Activated CD4-positive, alpha-beta memory T cell treated with anti-CD3 and anti-CD28 coated beads for 36 hours (primary cell): ENCODE measurements at regions not wholly inside any gene's neighbourhood (a gene's known extent, or its start where the extent isn't known, plus 50 kb on each side); places are given as distances from the start of the nearest gene placed in this dataset.

Source experiments
- CTCF ChIA-PET: fragments of 350-600 bp; sonication (Branson Sonifier 250); formaldehyde crosslinking; loops from one replicate; lab custom pipeline; 2021; ENCODE audit warnings: antibody characterized with exemption, inconsistent platforms; lab: Charles Lee
- POLR2A ChIA-PET: fragments of 350-600 bp; sonication (Branson Sonifier 250); formaldehyde crosslinking; loops from one replicate; lab custom pipeline; 2021; ENCODE audit warnings: antibody characterized with exemption; lab: Charles Lee
- DNase-seq: peaks from one replicate; pipeline ENCODE4 v3.0.0-alpha.2; 2020
- H3K27ac Mint-ChIP-seq: one replicate; pipeline ENCODE4 v1.8.0; 2021; ENCODE audit warnings: mixed read lengths
- H3K27me3 Mint-ChIP-seq: one replicate; pipeline ENCODE4 v1.8.0; 2021; ENCODE audit warnings: mixed read lengths
- H3K36me3 Mint-ChIP-seq: one replicate; pipeline ENCODE4 v1.8.0; 2021; ENCODE audit warnings: mixed read lengths
- H3K4me1 Mint-ChIP-seq: one replicate; pipeline ENCODE4 v1.8.0; 2021; ENCODE audit warnings: low read depth, mixed read lengths
- H3K4me3 Mint-ChIP-seq: one replicate; pipeline ENCODE4 v1.8.0; 2021; ENCODE audit warnings: mild to moderate bottlenecking, mixed read lengths
- H3K9me3 Mint-ChIP-seq: one replicate; pipeline ENCODE4 v1.8.0; 2021; ENCODE audit warnings: mixed read lengths
- intact Hi-C: fragments of 100-400 bp; cut with micrococcal nuclease; formaldehyde crosslinking; loops from one replicate; pipeline ENCODE4 v1.15.1; 2023

DNA sequence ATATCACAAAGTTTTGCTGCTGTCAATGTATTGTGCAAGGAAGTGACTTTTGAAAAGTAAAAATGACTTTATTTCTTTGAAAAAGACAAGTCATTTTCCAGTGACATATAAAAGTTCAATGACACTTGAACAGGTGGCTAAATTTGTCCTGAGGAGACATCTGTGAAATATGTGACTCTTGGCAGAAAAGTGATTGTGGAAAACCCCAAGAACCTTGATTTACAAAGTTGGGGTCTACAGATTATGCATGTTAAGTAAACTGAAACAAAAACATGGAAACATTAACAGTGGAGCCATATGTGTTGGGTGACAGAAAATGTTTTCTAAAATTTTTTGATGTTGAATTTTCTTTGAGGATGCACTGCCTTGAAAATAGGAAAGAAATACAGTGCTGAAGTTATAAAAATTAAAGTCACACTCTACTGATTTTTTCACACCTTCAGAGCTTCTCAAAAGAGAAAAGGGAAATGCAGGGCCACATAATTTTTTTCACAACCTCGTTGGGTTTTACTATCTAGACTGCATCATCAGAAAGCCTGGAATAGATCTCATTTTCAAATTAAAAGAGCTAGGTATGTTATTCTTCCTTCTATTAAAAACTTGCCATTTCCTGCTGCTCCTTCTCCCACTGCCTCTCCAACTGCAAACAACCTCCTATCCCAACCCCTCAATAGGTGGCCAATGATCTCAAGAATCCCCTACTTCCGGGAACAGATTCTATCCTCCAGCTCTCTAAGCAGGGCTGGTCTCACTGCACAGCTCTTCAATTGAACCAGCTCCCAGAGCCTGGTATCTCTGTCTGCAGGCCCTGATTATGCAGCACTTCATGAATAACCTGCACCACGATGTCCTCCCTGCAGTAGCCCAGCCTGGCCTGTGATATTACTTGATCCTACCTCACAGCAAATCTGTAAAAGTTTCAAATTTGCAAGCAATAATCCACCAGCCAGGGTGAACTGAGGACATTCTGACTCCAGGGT lies 570.8 kb upstream of the CPEB2 start:
- intact Hi-C loops = no loop called here
- no peaks in the 10 kb centered on the region for H3K4me1 Mint-ChIP-seq
- no peaks in the 10 kb centered on the region for H3K36me3 Mint-ChIP-seq
- ChIA-PET POLR2A (no interaction called here), CTCF (no interaction called here)
- no peak overlapping the region for H3K4me3 Mint-ChIP-seq
- H3K27ac Mint-ChIP-seq = no peak overlapping the region
- DNase-seq = no peak
- H3K27me3 Mint-ChIP-seq = no peaks in the 10 kb centered on the region
- no peaks in the 10 kb centered on the region for H3K9me3 Mint-ChIP-seq

DNA sequence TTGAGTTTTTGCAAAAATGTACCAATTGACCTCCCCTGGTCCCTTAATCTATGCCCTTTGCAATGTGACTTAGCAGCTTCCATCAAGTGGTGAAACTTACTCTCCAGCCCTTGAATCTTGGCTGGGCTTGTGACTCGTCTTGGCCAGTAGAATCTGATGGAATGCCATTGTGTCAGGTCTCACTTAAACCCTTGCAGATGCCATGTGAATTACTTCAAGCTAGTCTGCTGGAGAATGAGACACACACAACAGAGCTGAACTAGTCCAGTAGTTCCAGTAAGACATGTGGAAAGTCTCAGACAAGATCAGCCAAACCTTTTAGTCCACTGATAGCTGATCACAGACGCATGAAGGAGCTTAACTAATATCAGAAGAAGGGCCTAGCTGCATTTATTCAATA lies 567.8 kb upstream of the CPEB2 start:
- ChIA-PET POLR2A (no interaction called here), CTCF (no interaction called here)
- intact Hi-C loops = no loop called here
- Mint-ChIP-seq H3K9me3 (no peaks in the 10 kb centered on the region), H3K27ac (no peak overlapping the region), H3K27me3 (no peaks in the 10 kb centered on the region), H3K4me1 (no peaks in the 10 kb centered on the region), H3K36me3 (no peaks in the 10 kb centered on the region), H3K4me3 (no peak overlapping the region)
- DNase-seq = no peak

DNA sequence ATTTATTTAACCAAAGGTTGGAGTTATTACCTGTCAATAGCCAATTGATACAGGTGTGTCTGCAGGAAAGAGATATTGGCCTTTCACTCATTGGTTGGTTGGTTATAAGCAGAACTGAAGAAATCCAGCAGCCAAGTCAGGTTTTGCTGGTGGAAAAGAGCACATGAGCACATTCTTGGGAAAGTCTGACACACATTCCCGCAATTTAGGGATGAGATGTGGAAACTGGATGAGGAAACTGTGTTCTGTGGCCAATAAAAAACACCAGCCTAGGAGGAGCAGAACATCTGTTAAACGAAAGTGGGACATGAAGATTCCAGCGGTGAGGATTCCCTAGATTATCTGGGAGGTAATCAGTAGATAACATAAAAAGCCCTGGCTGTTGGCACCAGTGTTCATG lies 567.4 kb upstream of the CPEB2 start:
- no peaks in the 10 kb centered on the region for H3K36me3 Mint-ChIP-seq
- no peaks in the 10 kb centered on the region for H3K27me3 Mint-ChIP-seq
- no peak for DNase-seq
- intact Hi-C loops = no loop called here
- H3K4me3 Mint-ChIP-seq = no peak overlapping the region
- CTCF ChIA-PET = no interaction called here
- H3K27ac Mint-ChIP-seq = no peak overlapping the region
- POLR2A ChIA-PET = no interaction called here
- H3K4me1 Mint-ChIP-seq = no peaks in the 10 kb centered on the region
- no peaks in the 10 kb centered on the region for H3K9me3 Mint-ChIP-seq

DNA sequence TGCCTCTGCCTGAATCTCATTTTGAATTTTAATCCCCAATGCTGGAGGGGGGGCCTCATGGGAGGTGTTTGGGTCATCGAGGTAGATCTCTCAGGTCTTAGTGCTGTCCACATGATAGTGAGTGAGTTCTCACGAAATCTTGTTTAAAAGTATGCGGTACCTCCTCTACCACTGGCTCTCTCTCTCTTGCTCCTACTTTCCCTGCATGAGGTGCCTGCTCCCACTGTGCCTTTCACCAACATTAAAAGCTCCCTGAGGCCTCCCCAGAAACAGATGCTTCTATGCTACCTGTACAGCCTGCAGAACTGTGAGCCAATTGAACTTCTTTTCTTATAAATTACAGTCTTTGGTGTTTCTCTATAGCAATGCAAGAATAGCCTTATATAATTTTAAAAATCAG lies 560.7 kb upstream of the CPEB2 start:
- Mint-ChIP-seq H3K27ac (no peak overlapping the region), H3K9me3 (no peaks in the 10 kb centered on the region), H3K4me3 (no peak overlapping the region), H3K27me3 (no peaks in the 10 kb centered on the region), H3K4me1 (no peaks in the 10 kb centered on the region), H3K36me3 (no peaks in the 10 kb centered on the region)
- intact Hi-C loops = no loop called here
- ChIA-PET CTCF (no interaction called here), POLR2A (no interaction called here)
- no peak for DNase-seq

DNA sequence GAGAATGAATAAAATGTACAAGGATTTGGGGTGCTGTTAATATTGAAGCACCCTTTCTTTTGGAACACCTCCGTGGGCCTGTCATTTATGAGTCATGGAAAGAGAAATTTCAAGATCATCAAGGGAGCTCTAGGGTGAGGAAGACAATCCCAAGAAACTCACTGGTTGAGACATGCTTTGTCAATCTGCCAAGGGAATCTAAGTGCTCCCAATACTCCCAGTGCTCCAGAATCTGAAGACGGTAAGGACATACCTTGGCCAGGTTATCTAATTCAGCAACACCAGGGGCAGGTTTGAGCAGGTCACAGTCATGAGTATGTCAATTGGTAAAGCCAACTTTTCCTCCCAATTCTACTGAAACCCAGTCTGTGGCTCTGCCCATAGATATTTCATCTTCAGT lies 556.4 kb upstream of the CPEB2 start:
- Mint-ChIP-seq H3K36me3 (no peaks in the 10 kb centered on the region), H3K4me3 (no peak overlapping the region), H3K4me1 (no peaks in the 10 kb centered on the region), H3K27me3 (no peaks in the 10 kb centered on the region), H3K9me3 (no peaks in the 10 kb centered on the region), H3K27ac (no peak overlapping the region)
- DNase-seq = no peak
- intact Hi-C loops = no loop called here
- ChIA-PET POLR2A (no interaction called here), CTCF (no interaction called here)

DNA sequence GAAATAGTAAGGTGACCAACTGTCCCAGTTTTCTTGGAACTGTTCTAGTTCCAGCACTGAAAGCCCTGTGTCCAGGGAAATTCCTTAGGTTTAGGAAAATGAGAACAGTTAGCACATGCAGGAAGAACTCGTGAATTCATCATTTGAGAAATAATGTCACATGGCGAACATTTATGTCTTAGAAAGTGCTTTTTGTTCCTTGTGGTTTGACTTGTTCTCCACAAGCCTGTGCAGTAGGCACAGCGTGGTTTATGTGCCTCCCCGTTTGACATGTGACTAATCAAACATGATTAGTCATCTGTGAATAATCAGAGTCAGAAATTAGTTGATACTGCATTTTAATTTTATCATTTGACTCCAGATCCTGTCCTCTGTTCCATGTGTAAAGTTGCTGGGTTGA lies 556.0 kb upstream of the CPEB2 start:
- Mint-ChIP-seq H3K27me3 (no peaks in the 10 kb centered on the region), H3K9me3 (no peaks in the 10 kb centered on the region), H3K4me3 (no peak overlapping the region), H3K36me3 (no peaks in the 10 kb centered on the region), H3K27ac (no peak overlapping the region), H3K4me1 (no peaks in the 10 kb centered on the region)
- POLR2A ChIA-PET = no interaction called here
- CTCF ChIA-PET = no interaction called here
- DNase-seq = no peak
- intact Hi-C loops = no loop called here

DNA sequence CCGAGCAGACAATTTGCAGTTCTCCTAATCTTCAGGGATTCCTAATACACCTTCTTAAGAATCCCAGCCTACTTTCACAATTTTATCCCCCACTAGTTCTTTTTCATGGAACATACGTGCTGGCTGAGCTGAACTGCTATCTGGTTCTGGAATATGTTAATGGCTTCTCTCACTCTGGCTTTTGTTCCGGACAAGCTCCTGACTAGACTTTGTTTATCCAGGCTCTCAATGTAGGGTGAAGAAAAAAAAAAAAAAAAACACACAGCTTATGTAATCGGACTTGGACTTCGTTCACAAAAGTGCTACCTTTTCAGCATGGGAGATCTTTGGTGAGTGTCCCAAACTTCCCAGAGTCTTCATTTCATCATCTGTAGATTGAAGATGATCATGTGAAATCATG lies 555.4 kb upstream of the CPEB2 start:
- no peaks in the 10 kb centered on the region for H3K27me3 Mint-ChIP-seq
- POLR2A ChIA-PET = no interaction called here
- H3K36me3 Mint-ChIP-seq = no peaks in the 10 kb centered on the region
- intact Hi-C loops = no loop called here
- DNase-seq = no peak
- H3K27ac Mint-ChIP-seq = no peak overlapping the region
- no peaks in the 10 kb centered on the region for H3K9me3 Mint-ChIP-seq
- H3K4me1 Mint-ChIP-seq = no peaks in the 10 kb centered on the region
- CTCF ChIA-PET = no interaction called here
- H3K4me3 Mint-ChIP-seq = no peak overlapping the region

DNA sequence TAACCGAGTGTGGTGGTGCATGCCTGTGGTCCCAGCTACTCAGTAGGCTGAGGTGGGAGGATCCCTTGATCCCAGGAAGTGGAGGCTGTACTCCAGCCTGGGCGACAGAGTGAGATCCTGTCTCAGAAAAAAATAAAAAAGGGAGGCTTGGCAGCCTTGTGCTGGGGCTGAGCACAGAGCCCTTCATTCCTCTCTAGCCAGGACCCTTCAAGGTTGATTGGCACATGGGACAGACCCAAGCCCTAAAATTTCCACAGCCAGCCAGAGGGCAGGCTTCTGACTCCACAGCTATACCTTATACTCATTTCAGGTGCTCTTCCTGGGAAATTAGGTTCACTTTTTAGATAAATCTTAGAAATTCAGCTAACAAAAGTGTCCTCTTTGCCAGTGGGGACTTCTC lies 553.0 kb upstream of the CPEB2 start:
- ChIA-PET POLR2A (no interaction called here), CTCF (no interaction called here)
- Mint-ChIP-seq H3K4me1 (no peaks in the 10 kb centered on the region), H3K36me3 (no peaks in the 10 kb centered on the region), H3K4me3 (no peak overlapping the region), H3K9me3 (no peaks in the 10 kb centered on the region), H3K27ac (no peak overlapping the region), H3K27me3 (no peaks in the 10 kb centered on the region)
- intact Hi-C loops = no loop called here
- no peak for DNase-seq

DNA sequence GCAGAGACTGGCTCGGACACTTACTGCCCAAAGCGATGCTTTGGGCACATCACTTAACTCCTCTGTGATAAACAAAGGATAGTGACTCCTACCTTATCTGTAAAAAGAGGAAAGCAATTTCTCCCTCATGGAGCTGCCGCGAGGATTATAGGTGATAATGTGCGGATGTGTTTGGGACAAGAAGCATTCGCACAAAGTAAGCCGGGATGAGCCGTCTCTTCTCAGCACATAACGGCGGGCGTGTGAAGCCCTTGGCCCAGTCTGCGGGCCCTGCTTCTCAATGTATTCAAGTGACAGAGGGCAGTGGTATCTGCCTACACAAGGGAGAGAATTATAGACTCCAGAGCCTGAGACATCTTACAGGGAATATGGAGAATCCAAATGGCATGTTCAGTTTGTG lies 550.3 kb upstream of the CPEB2 start:
- intact Hi-C loops = no loop called here
- CTCF ChIA-PET = no interaction called here
- Mint-ChIP-seq H3K4me3 (no peak overlapping the region), H3K4me1 (no peaks in the 10 kb centered on the region), H3K9me3 (no peaks in the 10 kb centered on the region), H3K36me3 (no peaks in the 10 kb centered on the region), H3K27me3 (no peaks in the 10 kb centered on the region), H3K27ac (no peak overlapping the region)
- POLR2A ChIA-PET = no interaction called here
- no peak for DNase-seq

DNA sequence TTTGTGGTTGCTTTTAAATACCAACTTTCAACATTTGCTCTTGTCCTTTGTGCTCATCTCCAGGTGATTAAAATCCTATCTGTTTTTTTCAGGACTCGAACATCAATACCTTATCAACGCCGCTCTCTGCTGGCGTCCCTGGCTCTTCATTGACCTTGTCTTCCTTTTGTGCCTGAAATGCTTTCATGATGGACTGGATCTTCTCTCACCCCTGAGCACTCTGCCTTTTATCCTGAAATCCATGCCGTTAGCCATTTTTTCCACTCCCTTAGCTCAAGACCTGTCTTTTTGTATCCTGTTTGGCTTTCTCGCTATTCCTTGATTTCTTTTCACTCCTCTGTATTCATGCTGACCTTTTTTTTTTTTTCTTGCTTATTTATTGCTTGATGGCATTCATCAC lies 549.5 kb upstream of the CPEB2 start:
- no peak for DNase-seq
- Mint-ChIP-seq H3K36me3 (no peaks in the 10 kb centered on the region), H3K4me3 (no peak overlapping the region), H3K4me1 (no peaks in the 10 kb centered on the region), H3K27ac (no peak overlapping the region), H3K27me3 (no peaks in the 10 kb centered on the region), H3K9me3 (no peaks in the 10 kb centered on the region)
- ChIA-PET POLR2A (no interaction called here), CTCF (no interaction called here)
- intact Hi-C loops = no loop called here

DNA sequence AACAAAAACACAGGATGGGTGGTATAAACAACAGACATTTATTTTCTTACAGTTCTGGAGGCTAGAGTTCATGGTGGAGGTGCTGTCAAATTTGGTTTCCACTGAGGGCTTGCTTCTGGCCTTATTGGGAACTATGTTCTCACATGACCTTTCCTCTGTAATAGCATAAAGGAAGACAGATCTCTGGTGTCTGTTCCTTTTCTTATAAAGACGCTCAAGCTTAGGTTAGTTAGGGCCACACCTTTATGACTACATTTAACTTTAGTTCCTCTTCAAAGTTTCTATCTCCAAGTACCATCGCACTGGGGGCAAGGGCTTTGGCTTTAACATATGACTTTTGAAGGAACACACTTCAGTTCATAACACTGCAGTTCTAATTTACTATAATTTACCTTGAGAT lies 543.8 kb upstream of the CPEB2 start:
- intact Hi-C loops = no loop called here
- Mint-ChIP-seq H3K9me3 (no peaks in the 10 kb centered on the region), H3K4me3 (no peak overlapping the region), H3K27ac (no peak overlapping the region), H3K36me3 (no peaks in the 10 kb centered on the region), H3K27me3 (no peaks in the 10 kb centered on the region), H3K4me1 (no peaks in the 10 kb centered on the region)
- DNase-seq = no peak
- ChIA-PET POLR2A (no interaction called here), CTCF (no interaction called here)

DNA sequence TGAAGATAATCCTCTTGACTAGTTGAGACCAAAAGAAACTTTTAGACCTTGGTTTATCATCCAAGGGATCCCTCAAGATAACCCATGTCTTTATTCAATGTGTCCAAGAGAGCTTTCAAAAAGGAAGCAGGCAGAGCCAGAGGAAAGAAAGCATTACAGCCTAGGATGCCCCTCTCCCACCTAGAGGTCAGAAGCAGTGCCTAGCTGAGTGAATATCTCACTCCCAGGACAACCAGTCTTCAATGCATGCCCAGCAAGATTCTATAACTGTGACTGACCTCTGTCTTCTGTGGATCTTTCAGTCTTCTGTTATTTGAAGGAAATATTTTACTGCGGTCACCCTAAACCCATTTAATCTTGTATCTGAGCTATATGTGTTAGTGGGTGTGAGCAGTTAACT lies 537.2 kb upstream of the CPEB2 start:
- DNase-seq = no peak
- Mint-ChIP-seq H3K9me3 (no peaks in the 10 kb centered on the region), H3K27me3 (peaks cover 1% of the 10 kb centered on the region), H3K4me3 (no peak overlapping the region), H3K27ac (no peak overlapping the region), H3K36me3 (no peaks in the 10 kb centered on the region), H3K4me1 (no peaks in the 10 kb centered on the region)
- ChIA-PET CTCF (no interaction called here), POLR2A (no interaction called here)
- intact Hi-C loops = no loop called here

DNA sequence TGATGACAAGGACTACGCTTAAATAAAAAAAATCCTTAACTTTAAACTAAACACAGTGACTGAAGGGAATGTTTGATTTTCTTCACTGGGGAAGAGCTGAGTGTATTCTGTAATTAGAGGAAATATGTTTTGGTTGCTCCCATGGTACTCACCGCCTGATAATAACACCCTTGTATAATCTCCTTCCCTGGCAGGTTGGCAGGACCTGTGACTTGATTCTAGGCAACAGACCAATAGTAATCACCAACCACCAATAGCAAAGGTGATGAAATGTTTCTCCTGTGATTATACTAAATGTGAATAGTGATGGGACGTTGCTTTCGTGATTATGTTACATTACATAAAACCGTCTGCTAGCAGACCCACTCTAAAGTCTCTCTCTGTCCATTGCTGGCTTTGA lies 536.8 kb upstream of the CPEB2 start:
- H3K27me3 Mint-ChIP-seq = peaks cover 1% of the 10 kb centered on the region
- H3K9me3 Mint-ChIP-seq = no peaks in the 10 kb centered on the region
- no peak overlapping the region for H3K27ac Mint-ChIP-seq
- intact Hi-C loops = no loop called here
- DNase-seq = no peak
- CTCF ChIA-PET = no interaction called here
- POLR2A ChIA-PET = no interaction called here
- no peaks in the 10 kb centered on the region for H3K36me3 Mint-ChIP-seq
- no peak overlapping the region for H3K4me3 Mint-ChIP-seq
- no peaks in the 10 kb centered on the region for H3K4me1 Mint-ChIP-seq
